ENCODE measurements at regions not wholly inside any gene's neighbourhood (a gene's known extent, or its start where the extent isn't known, plus 50 kb on each side); places are given as distances from the start of the nearest gene placed in this dataset.

DNA sequence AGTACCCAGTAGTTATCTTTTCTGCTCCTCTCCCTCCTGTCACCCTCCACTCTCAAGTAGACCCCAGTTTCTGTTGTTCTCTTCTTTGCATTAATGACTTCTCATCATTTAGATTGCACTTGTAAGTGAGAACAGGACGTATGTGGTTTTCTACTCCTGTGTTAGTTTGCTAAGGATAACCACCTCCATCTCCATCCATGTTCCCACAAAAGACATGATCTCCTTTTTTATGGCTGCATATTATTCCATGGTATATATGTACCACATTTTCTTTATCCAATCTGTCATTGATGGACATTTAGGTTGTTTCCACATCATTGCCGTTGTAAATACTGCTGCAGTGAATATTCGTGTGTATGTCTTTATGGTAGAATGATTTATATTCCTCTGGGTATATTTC, 1346.5 kb downstream of the MRPL39 start:
- POLR2A ChIA-PET (ENCODE audit: unreplicated experiment): no interaction called here
- no TSS peak for BruUV-seq (replicated peaks)

More for the DNA sequence above, 1346.5 kb downstream of the MRPL39 start:
- Histone ChIP-seq H4K8ac (ENCODE audit: low read depth in 2 of 2, low read length in 2 of 2) (no peak overlapping the region), H2BK5ac (ENCODE audit: low read depth, low read length, poor library complexity, severe bottlenecking) (no peak overlapping the region), H3K27ac (ENCODE audit: insufficient read depth, low read length) (no peak overlapping the region), H4K5ac (ENCODE audit: low read depth, low read length) (no peak overlapping the region), H3K27me3 (ENCODE audit: control insufficient read depth, insufficient read depth, low read length) (no peaks in the 10 kb centered on the region), H3K4me1 (ENCODE audit: control insufficient read depth, insufficient read depth, low read length) (no peaks in the 10 kb centered on the region), H3K18ac (ENCODE audit: low read depth, low read length) (no peak overlapping the region), H3K56ac (ENCODE audit: extremely low read depth, insufficient read depth, low read length) (no peak overlapping the region), H2BK20ac (ENCODE audit: low read depth, low read length) (no peak overlapping the region), H4K91ac (ENCODE audit: insufficient read depth, low read depth, low read length) (no peak overlapping the region; the same call in 1 of the 2 replicates), H3K9me3 (ENCODE audit: control insufficient read depth, insufficient read depth, low read length) (peaks cover 2% of the 10 kb centered on the region; the same call in 1 of the 2 replicates), H3K23ac (ENCODE audit: low read depth, low read length) (no peak overlapping the region), H3K14ac (replicated peaks; ENCODE audit: low read depth, low read length) (no peak overlapping the region), H3K9ac (ENCODE audit: low read depth, low read length) (no peak overlapping the region), H2BK15ac (ENCODE audit: low read depth, low read length) (no peak overlapping the region), H3K4ac (ENCODE audit: low read depth, low read length) (no peak overlapping the region), H3K79me1 (ENCODE audit: low read depth in 1 of 2, low read length in 2 of 2) (no peaks in the 10 kb centered on the region), H4K20me1 (ENCODE audit: insufficient read depth, low read length) (no peaks in the 10 kb centered on the region), H2AFZ (replicated peaks; ENCODE audit: low read length, poor library complexity) (no peak overlapping the region), H3K9me1 (ENCODE audit: insufficient read depth, low read length) (no peaks in the 10 kb centered on the region), H3K4me2 (ENCODE audit: low read depth, low read length) (no peak overlapping the region), H2AK5ac (ENCODE audit: low read depth, low read length) (no peak overlapping the region; the same call in 1 of the 2 replicates), H2AK9ac (replicated peaks; ENCODE audit: low read depth, low read length, poor library complexity) (no peak overlapping the region), H3K4me3 (ENCODE audit: insufficient read depth, low read depth, low read length) (no peak overlapping the region), H2BK120ac (ENCODE audit: low read depth, low read length) (no peak overlapping the region), H3K36me3 (ENCODE audit: control insufficient read depth, insufficient read depth, low read length) (no peaks in the 10 kb centered on the region)
- DNase-seq (no peak), ATAC-seq (ENCODE audit: low read depth) (no peak)
- in situ Hi-C loops (cut with MboI; ENCODE audit: low sequenced_read_pairs) (no loop called here), intact Hi-C loops (cut with micrococcal nuclease) (no loop called here), dilution Hi-C loops (cut with HindIII; ENCODE audit: low sequenced_read_pairs, unreplicated experiment) (no loop called here)
- CTCF ChIA-PET: no interaction called here
- TF ChIP-seq RFX5 (IDR thresholded peaks at IDR 0.05; ENCODE audit: low read depth, low read length) (no peak), RAD21 (IDR thresholded peaks at IDR 0.05; ENCODE audit: low read length) (no peak), MAFK (IDR thresholded peaks at IDR 0.05; ENCODE audit: low read depth, low read length) (no peak)
- WGBS, 2 experiments (ENCODE audit: extremely low coverage in 2 of 2, insufficient read length in 1 of 2): no CpG with 5 or more reads among the region's 3 CpGs

All from IMR-90 (cell line).